ENCODE measurements at regions not wholly inside any gene's neighbourhood (a gene's known extent, or its start where the extent isn't known, plus 50 kb on each side); places are given as distances from the start of the nearest gene placed in this dataset.

DNA sequence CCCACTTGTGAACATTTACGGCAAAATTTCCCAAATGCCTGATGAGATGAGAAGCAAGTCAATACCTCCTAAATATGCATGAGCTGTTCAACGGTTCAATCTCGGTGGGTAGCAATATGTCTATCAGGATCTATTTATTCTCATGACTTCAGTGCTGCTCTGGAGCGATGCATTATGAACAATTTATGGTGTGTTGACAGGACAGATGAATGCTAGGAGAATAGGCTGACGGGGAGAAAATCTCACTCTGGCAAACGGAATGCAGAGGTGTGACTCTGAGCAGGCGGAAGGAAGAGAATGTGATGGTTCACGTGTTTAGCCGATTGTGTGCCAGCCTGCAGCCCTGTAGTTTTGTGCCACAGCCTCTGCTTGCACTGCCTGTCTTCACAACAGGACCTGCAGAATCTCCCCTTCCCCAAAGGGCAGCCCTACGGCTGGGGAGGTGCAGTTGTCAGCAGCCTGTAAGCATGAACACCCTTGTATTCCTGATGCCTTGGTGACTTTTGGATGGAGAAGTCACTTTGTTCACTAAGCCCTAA, 345.2 kb downstream of the PHKB start:
- no peaks in the 10 kb centered on the region for H4K20me1 ChIP-seq (ENCODE audit: insufficient read depth)
- no peak overlapping the region for H3K27ac ChIP-seq
- no peaks in the 10 kb centered on the region for H3K36me3 ChIP-seq (ENCODE audit: low read depth)
- no peaks in the 10 kb centered on the region for H3K79me2 ChIP-seq (ENCODE audit: insufficient read depth)
- DNase-seq: no peak
- no peaks in the 10 kb centered on the region for H3F3A ChIP-seq (ENCODE audit: insufficient read depth)
- no peak overlapping the region for H3K4me3 ChIP-seq
- no peaks in the 10 kb centered on the region for H3K4me1 ChIP-seq (ENCODE audit: insufficient read depth)
- H3K9ac ChIP-seq: no peak overlapping the region
- 33 to 35% methylated on average over 10 of the region's 10 CpGs for WGBS, 2 experiments (ENCODE audit: low coverage in 1 of 2, low lambda C conversion rate in 2 of 2, missing lambda C conversion rate in 2 of 2)
- no peak overlapping the region for H2AFZ ChIP-seq
- H3K4me2 ChIP-seq (ENCODE audit: unreplicated experiment): no peak overlapping the region
- in situ Hi-C loops (cut with MboI): no loop called here
- no peaks in the 10 kb centered on the region for H3K27me3 ChIP-seq (replicated peaks; ENCODE audit: insufficient read depth)
- TF ChIP-seq EZH2phosphoT487 (IDR thresholded peaks at IDR 0.05; ENCODE audit: insufficient read depth, low read depth): no peak
- H3K9me3 ChIP-seq (ENCODE audit: low read depth): no peaks in the 10 kb centered on the region
- no peaks in the 10 kb centered on the region for H3K9me2 ChIP-seq (ENCODE audit: insufficient read depth)

- no peaks in the 10 kb centered on the region for H4K20me1 ChIP-seq (ENCODE audit: insufficient read depth)
- no peaks in the 10 kb centered on the region for H3K79me2 ChIP-seq (ENCODE audit: insufficient read depth)
- in situ Hi-C loops (cut with MboI): no loop called here
- no peaks in the 10 kb centered on the region for H3K4me1 ChIP-seq (ENCODE audit: insufficient read depth)
- H2AFZ ChIP-seq: no peak overlapping the region
- peak; percentile 18 for DNase-seq
- H3F3A ChIP-seq (ENCODE audit: insufficient read depth): no peaks in the 10 kb centered on the region
- WGBS, 2 experiments (ENCODE audit: low coverage in 1 of 2, low lambda C conversion rate in 2 of 2, missing lambda C conversion rate in 2 of 2): 9 to 11% methylated on average over 3 of the region's 3 CpGs
- no peak overlapping the region for H3K27ac ChIP-seq
- H3K9me2 ChIP-seq (ENCODE audit: insufficient read depth): no peaks in the 10 kb centered on the region; the same call in 1 of the 2 replicates
- TF ChIP-seq EZH2phosphoT487 (IDR thresholded peaks at IDR 0.05; ENCODE audit: insufficient read depth, low read depth) (no peak), EZH2 (IDR thresholded peaks at IDR 0.05; ENCODE audit: insufficient read depth, poor library complexity, severe bottlenecking) (no peak)
- H3K9ac ChIP-seq: no peak overlapping the region
- H3K4me3 ChIP-seq: no peak overlapping the region
- H3K27me3 ChIP-seq (replicated peaks; ENCODE audit: insufficient read depth): no peaks in the 10 kb centered on the region
- no peaks in the 10 kb centered on the region for H3K9me3 ChIP-seq (ENCODE audit: low read depth)
- no peaks in the 10 kb centered on the region for H3K36me3 ChIP-seq (ENCODE audit: low read depth)
- H3K4me2 ChIP-seq (ENCODE audit: unreplicated experiment): no peak overlapping the region
Observed at GRCh38 chr16:47787696-47788095, 326.6 kb downstream of the PHKB start.

DNA sequence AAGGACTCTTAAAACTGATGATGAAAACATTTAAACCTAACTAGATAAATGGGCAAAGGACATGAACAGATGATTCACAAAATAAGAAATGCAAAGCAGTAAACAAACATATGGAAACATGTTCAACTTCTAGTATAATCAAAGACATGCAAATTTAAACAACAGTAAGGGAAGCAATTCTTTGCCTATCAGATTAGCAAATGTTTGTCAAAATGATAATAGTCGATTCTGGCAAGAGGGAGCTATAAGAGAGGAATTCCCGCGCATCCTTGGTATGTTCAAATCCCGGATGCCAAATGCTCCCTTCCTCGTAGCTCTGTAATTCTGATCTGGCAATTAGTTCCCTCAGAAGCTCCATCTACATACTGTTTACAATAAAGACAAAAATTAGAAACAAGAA, 320.5 kb downstream of the PHKB start:
- in situ Hi-C loops (cut with MboI): no loop called here
- no peak for TF ChIP-seq EZH2phosphoT487 (IDR thresholded peaks at IDR 0.05; ENCODE audit: insufficient read depth, low read depth)
- TF ChIP-seq EZH2 (IDR thresholded peaks at IDR 0.05; ENCODE audit: insufficient read depth, poor library complexity, severe bottlenecking): no peak
- Histone ChIP-seq H2AFZ (no peak overlapping the region), H3K79me2 (ENCODE audit: insufficient read depth) (no peaks in the 10 kb centered on the region), H3K27me3 (replicated peaks; ENCODE audit: insufficient read depth) (no peaks in the 10 kb centered on the region), H3F3A (ENCODE audit: insufficient read depth) (no peaks in the 10 kb centered on the region), H4K20me1 (ENCODE audit: insufficient read depth) (no peaks in the 10 kb centered on the region), H3K36me3 (ENCODE audit: low read depth) (no peaks in the 10 kb centered on the region), H3K4me3 (no peak overlapping the region), H3K27ac (no peak overlapping the region), H3K4me1 (ENCODE audit: insufficient read depth) (peaks cover 7% of the 10 kb centered on the region), H3K9me3 (ENCODE audit: low read depth) (no peaks in the 10 kb centered on the region), H3K9me2 (ENCODE audit: insufficient read depth) (no peaks in the 10 kb centered on the region), H3K4me2 (ENCODE audit: unreplicated experiment) (no peak overlapping the region), H3K9ac (no peak overlapping the region)
- 81 to 83% methylated on average over 5 of the region's 5 CpGs for whole genome bisulfite sequencing, 2 experiments (ENCODE audit: low coverage in 1 of 2, low lambda C conversion rate in 2 of 2, missing lambda C conversion rate in 2 of 2)
- no peak for DNase-seq

GRCh38 chr16:47780213-47780875, 319.2 kb downstream of the PHKB start:
- Histone ChIP-seq H3K9ac (peak overlapping the region; percentile 8; the same call in 1 of the 2 replicates), H3K27ac (no peak overlapping the region), H3K4me2 (ENCODE audit: unreplicated experiment) (peak overlapping the region; percentile 79), H3K79me2 (ENCODE audit: insufficient read depth) (no peaks in the 10 kb centered on the region), H3K9me2 (ENCODE audit: insufficient read depth) (no peaks in the 10 kb centered on the region), H3K4me3 (peak overlapping the region; percentile 59), H3K27me3 (replicated peaks; ENCODE audit: insufficient read depth) (no peaks in the 10 kb centered on the region), H3K9me3 (ENCODE audit: low read depth) (no peaks in the 10 kb centered on the region), H3K4me1 (ENCODE audit: insufficient read depth) (peaks cover 7% of the 10 kb centered on the region), H2AFZ (peak overlapping the region; percentile 75), H3K36me3 (ENCODE audit: low read depth) (no peaks in the 10 kb centered on the region), H3F3A (ENCODE audit: insufficient read depth) (no peaks in the 10 kb centered on the region), H4K20me1 (ENCODE audit: insufficient read depth) (no peaks in the 10 kb centered on the region)
- DNase-seq: peak; percentile 28
- in situ Hi-C loops (cut with MboI): no loop called here
- WGBS, 2 experiments (ENCODE audit: low coverage in 1 of 2, low lambda C conversion rate in 2 of 2, missing lambda C conversion rate in 2 of 2): 42 to 50% methylated on average over 8 of the region's 8 CpGs
- no peak for TF ChIP-seq EZH2phosphoT487 (IDR thresholded peaks at IDR 0.05; ENCODE audit: insufficient read depth, low read depth)
- no peak for TF ChIP-seq EZH2 (IDR thresholded peaks at IDR 0.05; ENCODE audit: insufficient read depth, poor library complexity, severe bottlenecking)
